Liver (tissue), 3 donors: ENCODE measurements at regions not wholly inside any gene's neighbourhood (a gene's known extent, or its start where the extent isn't known, plus 50 kb on each side); places are given as distances from the start of the nearest gene placed in this dataset.

Experiments used
- GABPA ChIP-seq, 2 donors: IDR thresholded peaks in 1 of 2; conservative IDR thresholded peaks in 1 of 2; 2 replicates each; pipeline ENCODE4 v1.6.1; 2016; ENCODE audit warnings: antibody characterized with exemption in 2 of 2, mild to moderate bottlenecking in 1 of 2, moderate library complexity in 1 of 2
- YY1 ChIP-seq: IDR thresholded peaks from 2 replicates; pipeline ENCODE4 v1.6.1; 2016; ENCODE audit warnings: antibody characterized with exemption, mild to moderate bottlenecking
- TF ChIP-seq, protein P1 (sequence below): IDR thresholded peaks from 2 replicates; pipeline ENCODE4 v1.6.1; 2016; ENCODE audit warnings: antibody characterized with exemption, mild to moderate bottlenecking
- TF ChIP-seq, protein P2 (sequence below): fragments of 150-350 bp; IDR thresholded peaks from 2 replicates; pipeline ENCODE4 v1.5.1; 2017; ENCODE audit warnings: improper control_type of control experiment, low read depth, low read length; ENCODE audit not compliant: missing input control
- TF ChIP-seq, protein P3 (sequence below): IDR thresholded peaks from 2 replicates; pipeline ENCODE4 v1.6.1; 2016; ENCODE audit warnings: antibody characterized with exemption
- donor health status: healthy.
- donor health status: healthy.

DNA sequence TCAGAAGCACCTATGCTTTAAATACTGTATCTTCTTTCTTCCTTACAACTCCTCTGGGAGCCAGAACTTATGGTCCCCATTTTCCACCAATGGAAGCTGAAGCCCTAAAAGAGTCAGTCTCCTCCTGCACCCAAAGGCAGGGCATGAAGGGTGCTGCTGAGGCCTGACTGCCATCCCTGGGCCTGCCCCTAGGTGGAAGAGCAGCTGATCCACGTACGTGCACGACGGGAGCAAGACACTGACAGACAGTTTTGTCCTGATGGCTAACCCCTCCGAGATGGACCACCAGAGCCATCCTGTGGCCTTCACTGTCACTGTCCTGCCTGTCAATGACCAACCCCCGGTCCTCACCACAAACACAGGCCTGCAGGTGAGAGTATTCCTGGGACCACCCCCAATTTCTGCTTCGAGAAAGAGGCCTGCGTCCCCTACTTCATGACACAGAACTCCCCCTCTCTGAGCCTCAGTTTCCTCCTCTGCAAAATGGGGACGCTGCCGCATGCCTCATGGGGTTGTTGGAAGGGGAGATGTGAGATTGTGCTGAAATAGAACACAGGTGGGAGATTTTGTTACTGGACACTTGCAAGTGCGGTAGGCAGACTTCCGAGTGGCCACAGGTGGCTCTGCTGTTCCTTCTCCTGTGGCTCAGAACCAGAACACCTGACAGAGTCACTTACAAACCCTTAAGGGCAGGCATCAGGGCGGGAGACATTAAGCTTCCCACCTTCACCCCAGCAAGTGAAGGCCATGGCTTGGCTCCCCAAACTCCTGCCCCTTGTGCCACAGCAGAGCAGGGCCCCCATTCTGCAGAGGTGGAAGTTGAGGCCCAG, 175.4 kb downstream of the TBC1D2B start:
- TF ChIP-seq YY1 = no peak
- TF ChIP-seq, protein P1, sequence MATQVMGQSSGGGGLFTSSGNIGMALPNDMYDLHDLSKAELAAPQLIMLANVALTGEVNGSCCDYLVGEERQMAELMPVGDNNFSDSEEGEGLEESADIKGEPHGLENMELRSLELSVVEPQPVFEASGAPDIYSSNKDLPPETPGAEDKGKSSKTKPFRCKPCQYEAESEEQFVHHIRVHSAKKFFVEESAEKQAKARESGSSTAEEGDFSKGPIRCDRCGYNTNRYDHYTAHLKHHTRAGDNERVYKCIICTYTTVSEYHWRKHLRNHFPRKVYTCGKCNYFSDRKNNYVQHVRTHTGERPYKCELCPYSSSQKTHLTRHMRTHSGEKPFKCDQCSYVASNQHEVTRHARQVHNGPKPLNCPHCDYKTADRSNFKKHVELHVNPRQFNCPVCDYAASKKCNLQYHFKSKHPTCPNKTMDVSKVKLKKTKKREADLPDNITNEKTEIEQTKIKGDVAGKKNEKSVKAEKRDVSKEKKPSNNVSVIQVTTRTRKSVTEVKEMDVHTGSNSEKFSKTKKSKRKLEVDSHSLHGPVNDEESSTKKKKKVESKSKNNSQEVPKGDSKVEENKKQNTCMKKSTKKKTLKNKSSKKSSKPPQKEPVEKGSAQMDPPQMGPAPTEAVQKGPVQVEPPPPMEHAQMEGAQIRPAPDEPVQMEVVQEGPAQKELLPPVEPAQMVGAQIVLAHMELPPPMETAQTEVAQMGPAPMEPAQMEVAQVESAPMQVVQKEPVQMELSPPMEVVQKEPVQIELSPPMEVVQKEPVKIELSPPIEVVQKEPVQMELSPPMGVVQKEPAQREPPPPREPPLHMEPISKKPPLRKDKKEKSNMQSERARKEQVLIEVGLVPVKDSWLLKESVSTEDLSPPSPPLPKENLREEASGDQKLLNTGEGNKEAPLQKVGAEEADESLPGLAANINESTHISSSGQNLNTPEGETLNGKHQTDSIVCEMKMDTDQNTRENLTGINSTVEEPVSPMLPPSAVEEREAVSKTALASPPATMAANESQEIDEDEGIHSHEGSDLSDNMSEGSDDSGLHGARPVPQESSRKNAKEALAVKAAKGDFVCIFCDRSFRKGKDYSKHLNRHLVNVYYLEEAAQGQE = no peak
- TF ChIP-seq, protein P2, sequence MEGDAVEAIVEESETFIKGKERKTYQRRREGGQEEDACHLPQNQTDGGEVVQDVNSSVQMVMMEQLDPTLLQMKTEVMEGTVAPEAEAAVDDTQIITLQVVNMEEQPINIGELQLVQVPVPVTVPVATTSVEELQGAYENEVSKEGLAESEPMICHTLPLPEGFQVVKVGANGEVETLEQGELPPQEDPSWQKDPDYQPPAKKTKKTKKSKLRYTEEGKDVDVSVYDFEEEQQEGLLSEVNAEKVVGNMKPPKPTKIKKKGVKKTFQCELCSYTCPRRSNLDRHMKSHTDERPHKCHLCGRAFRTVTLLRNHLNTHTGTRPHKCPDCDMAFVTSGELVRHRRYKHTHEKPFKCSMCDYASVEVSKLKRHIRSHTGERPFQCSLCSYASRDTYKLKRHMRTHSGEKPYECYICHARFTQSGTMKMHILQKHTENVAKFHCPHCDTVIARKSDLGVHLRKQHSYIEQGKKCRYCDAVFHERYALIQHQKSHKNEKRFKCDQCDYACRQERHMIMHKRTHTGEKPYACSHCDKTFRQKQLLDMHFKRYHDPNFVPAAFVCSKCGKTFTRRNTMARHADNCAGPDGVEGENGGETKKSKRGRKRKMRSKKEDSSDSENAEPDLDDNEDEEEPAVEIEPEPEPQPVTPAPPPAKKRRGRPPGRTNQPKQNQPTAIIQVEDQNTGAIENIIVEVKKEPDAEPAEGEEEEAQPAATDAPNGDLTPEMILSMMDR = no peak
- TF ChIP-seq, protein P3, sequence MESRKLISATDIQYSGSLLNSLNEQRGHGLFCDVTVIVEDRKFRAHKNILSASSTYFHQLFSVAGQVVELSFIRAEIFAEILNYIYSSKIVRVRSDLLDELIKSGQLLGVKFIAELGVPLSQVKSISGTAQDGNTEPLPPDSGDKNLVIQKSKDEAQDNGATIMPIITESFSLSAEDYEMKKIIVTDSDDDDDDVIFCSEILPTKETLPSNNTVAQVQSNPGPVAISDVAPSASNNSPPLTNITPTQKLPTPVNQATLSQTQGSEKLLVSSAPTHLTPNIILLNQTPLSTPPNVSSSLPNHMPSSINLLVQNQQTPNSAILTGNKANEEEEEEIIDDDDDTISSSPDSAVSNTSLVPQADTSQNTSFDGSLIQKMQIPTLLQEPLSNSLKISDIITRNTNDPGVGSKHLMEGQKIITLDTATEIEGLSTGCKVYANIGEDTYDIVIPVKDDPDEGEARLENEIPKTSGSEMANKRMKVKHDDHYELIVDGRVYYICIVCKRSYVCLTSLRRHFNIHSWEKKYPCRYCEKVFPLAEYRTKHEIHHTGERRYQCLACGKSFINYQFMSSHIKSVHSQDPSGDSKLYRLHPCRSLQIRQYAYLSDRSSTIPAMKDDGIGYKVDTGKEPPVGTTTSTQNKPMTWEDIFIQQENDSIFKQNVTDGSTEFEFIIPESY = no peak
- no peak for TF ChIP-seq GABPA (IDR thresholded peaks at IDR 0.05 in 1 of 2, conservative IDR thresholded peaks at IDR 0.05 in 1 of 2)
